Vagina (tissue), 2 donors: ENCODE measurements at regions not wholly inside any gene's neighbourhood (a gene's known extent, or its start where the extent isn't known, plus 50 kb on each side); places are given as distances from the start of the nearest gene placed in this dataset.

Source experiments
- CTCF ChIP-seq, 3 experiments: fragments of 450-650 bp in 2 of 3; fragments of 200-600 bp in 1 of 3; sonication (generic) in 1 of 3; IDR thresholded peaks; one replicate each; pipeline ENCODE4 v1.5.1; 2017 to 2019; ENCODE audit warnings: antibody characterized with exemption in 3 of 3, mild to moderate bottlenecking in 2 of 3, moderate library complexity in 2 of 3
- POLR2A ChIP-seq, 2 donors: fragments of 450-650 bp; IDR thresholded peaks; one replicate each; pipeline ENCODE4 v1.6.1; 2017; ENCODE audit warnings: antibody characterized with exemption in 2 of 2, mild to moderate bottlenecking in 2 of 2, moderate library complexity in 2 of 2

GRCh38 chr3:6035626-6036025, 825.3 kb upstream of the GRM7 start:
- no peak for TF ChIP-seq CTCF (IDR thresholded peaks at IDR 0.05)
- TF ChIP-seq POLR2A (IDR thresholded peaks at IDR 0.05): no peak
